ENCODE measurements at regions not wholly inside any gene's neighbourhood (a gene's known extent, or its start where the extent isn't known, plus 50 kb on each side); places are given as distances from the start of the nearest gene placed in this dataset.
"Not testable (repeated sequence)": the region's sequence is repeated elsewhere in the genome, so short reads cannot be mapped to it uniquely, and the experiment has no call there.

DNA sequence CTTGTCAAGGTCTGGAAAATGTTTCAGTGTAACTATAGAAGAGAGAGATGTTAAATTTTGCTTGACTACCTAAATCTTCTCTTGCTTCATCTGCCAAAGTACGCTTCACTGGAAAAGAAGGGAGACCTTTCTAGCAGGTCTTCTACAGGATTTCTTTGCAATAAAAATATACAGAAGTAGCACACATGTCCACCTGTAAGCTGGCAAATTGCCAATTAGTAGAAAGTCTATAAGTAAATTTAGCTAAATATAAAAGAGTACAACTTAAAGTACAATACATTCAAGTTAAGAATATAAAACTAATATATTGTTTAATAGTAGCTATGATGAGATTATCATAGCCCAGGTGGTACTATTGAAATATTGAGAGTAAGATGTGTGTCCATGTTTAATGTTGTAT, 128.5 kb upstream of the EDNRB start:
- Histone ChIP-seq H3K27me3 (replicated peaks; ENCODE audit: control insufficient read depth, insufficient read depth, low read length) (no peaks in the 10 kb centered on the region), H3K4me1 (no peaks in the 10 kb centered on the region), H3K4me3 (ENCODE audit: low read depth, low read length) (no peak overlapping the region), H3K36me3 (ENCODE audit: control insufficient read depth, insufficient read depth, low read length) (no peaks in the 10 kb centered on the region), H3K9me3 (no peaks in the 10 kb centered on the region)
- H3K27ac Mint-ChIP-seq (ENCODE audit: unreplicated experiment): no peak overlapping the region
- H3K4me3 Mint-ChIP-seq (ENCODE audit: unreplicated experiment): no peak overlapping the region
- intact Hi-C loops (cut with micrococcal nuclease; ENCODE audit: unreplicated experiment): no loop called here
- no peak for DNase-seq
- H3K36me3 Mint-ChIP-seq (ENCODE audit: insufficient read depth, unreplicated experiment): no peaks in the 10 kb centered on the region
- BruUV-seq (replicated peaks): no TSS peak
- no peaks in the 10 kb centered on the region for H3K4me1 Mint-ChIP-seq (ENCODE audit: low read depth, unreplicated experiment)
- TF ChIP-seq, protein P1, sequence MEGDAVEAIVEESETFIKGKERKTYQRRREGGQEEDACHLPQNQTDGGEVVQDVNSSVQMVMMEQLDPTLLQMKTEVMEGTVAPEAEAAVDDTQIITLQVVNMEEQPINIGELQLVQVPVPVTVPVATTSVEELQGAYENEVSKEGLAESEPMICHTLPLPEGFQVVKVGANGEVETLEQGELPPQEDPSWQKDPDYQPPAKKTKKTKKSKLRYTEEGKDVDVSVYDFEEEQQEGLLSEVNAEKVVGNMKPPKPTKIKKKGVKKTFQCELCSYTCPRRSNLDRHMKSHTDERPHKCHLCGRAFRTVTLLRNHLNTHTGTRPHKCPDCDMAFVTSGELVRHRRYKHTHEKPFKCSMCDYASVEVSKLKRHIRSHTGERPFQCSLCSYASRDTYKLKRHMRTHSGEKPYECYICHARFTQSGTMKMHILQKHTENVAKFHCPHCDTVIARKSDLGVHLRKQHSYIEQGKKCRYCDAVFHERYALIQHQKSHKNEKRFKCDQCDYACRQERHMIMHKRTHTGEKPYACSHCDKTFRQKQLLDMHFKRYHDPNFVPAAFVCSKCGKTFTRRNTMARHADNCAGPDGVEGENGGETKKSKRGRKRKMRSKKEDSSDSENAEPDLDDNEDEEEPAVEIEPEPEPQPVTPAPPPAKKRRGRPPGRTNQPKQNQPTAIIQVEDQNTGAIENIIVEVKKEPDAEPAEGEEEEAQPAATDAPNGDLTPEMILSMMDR (IDR thresholded peaks at IDR 0.05; ENCODE audit: insufficient read depth in 1 of 2, low read depth in 1 of 2, low read length in 1 of 2, severe bottlenecking in 1 of 2, unreplicated experiment in 1 of 2): no peak
- H3K27me3 Mint-ChIP-seq (ENCODE audit: insufficient read depth, unreplicated experiment): peaks cover 3% of the 10 kb centered on the region
- no peaks in the 10 kb centered on the region for H3K9me3 Mint-ChIP-seq (ENCODE audit: unreplicated experiment)
- ChIA-PET POLR2A (no interaction called here), CTCF (no interaction called here)

- Mint-ChIP-seq H3K4me3 (ENCODE audit: unreplicated experiment) (no peak overlapping the region), H3K27me3 (ENCODE audit: insufficient read depth, unreplicated experiment) (peaks cover 3% of the 10 kb centered on the region), H3K9me3 (ENCODE audit: unreplicated experiment) (no peaks in the 10 kb centered on the region), H3K4me1 (ENCODE audit: low read depth, unreplicated experiment) (no peaks in the 10 kb centered on the region), H3K36me3 (ENCODE audit: insufficient read depth, unreplicated experiment) (no peaks in the 10 kb centered on the region), H3K27ac (ENCODE audit: unreplicated experiment) (no peak overlapping the region)
- H3K4me3 ChIP-seq (ENCODE audit: low read depth, low read length): no peak overlapping the region
- no peaks in the 10 kb centered on the region for H3K9me3 ChIP-seq
- DNase-seq: no peak
- no peaks in the 10 kb centered on the region for H3K36me3 ChIP-seq (ENCODE audit: control insufficient read depth, insufficient read depth, low read length)
- POLR2A ChIA-PET: no interaction called here
- BruUV-seq (replicated peaks): no TSS peak
- no peaks in the 10 kb centered on the region for H3K4me1 ChIP-seq
- CTCF ChIA-PET: no interaction called here
- no peaks in the 10 kb centered on the region for H3K27me3 ChIP-seq (replicated peaks; ENCODE audit: control insufficient read depth, insufficient read depth, low read length)
- TF ChIP-seq, protein P1 (IDR thresholded peaks at IDR 0.05; ENCODE audit: insufficient read depth in 1 of 2, low read depth in 1 of 2, low read length in 1 of 2, severe bottlenecking in 1 of 2, unreplicated experiment in 1 of 2): no peak
- intact Hi-C loops (cut with micrococcal nuclease; ENCODE audit: unreplicated experiment): no loop called here
Observed at GRCh38 chr13:78046331-78046730, 127.7 kb upstream of the EDNRB start.

DNA sequence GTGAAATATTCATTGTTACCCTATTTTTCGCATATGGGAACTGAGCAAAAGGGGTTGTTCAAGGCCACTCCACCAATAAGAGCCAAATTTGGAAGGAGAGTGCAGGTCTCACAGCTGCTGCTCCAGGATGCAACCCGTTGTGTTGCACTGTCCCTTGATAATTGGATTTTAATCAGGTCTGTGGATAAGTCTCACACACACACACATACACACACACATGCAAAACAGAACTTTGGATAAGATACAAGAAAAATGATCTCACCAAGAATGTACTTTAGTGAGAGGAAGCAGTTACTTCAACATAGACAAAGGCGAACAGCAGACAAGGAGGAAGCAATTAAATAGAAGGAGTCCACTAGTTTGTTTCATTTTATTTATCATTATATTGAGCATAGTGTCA, 127.3 kb upstream of the EDNRB start:
- Histone ChIP-seq H3K9me3 (no peaks in the 10 kb centered on the region), H3K4me1 (no peaks in the 10 kb centered on the region), H3K4me3 (ENCODE audit: low read depth, low read length) (no peak overlapping the region), H3K27me3 (replicated peaks; ENCODE audit: control insufficient read depth, insufficient read depth, low read length) (no peaks in the 10 kb centered on the region), H3K36me3 (ENCODE audit: control insufficient read depth, insufficient read depth, low read length) (no peaks in the 10 kb centered on the region)
- POLR2A ChIA-PET: no interaction called here
- H3K27me3 Mint-ChIP-seq (ENCODE audit: insufficient read depth, unreplicated experiment): peaks cover 3% of the 10 kb centered on the region
- BruUV-seq (replicated peaks): no TSS peak
- CTCF ChIA-PET: no interaction called here
- H3K4me3 Mint-ChIP-seq (ENCODE audit: unreplicated experiment): no peak overlapping the region
- TF ChIP-seq, protein P1 (IDR thresholded peaks at IDR 0.05; ENCODE audit: insufficient read depth in 1 of 2, low read depth in 1 of 2, low read length in 1 of 2, severe bottlenecking in 1 of 2, unreplicated experiment in 1 of 2): no peak
- H3K9me3 Mint-ChIP-seq (ENCODE audit: unreplicated experiment): no peaks in the 10 kb centered on the region
- no peaks in the 10 kb centered on the region for H3K36me3 Mint-ChIP-seq (ENCODE audit: insufficient read depth, unreplicated experiment)
- intact Hi-C loops (cut with micrococcal nuclease; ENCODE audit: unreplicated experiment): no loop called here
- no peak for DNase-seq
- no peaks in the 10 kb centered on the region for H3K4me1 Mint-ChIP-seq (ENCODE audit: low read depth, unreplicated experiment)
- H3K27ac Mint-ChIP-seq (ENCODE audit: unreplicated experiment): no peak overlapping the region

DNA sequence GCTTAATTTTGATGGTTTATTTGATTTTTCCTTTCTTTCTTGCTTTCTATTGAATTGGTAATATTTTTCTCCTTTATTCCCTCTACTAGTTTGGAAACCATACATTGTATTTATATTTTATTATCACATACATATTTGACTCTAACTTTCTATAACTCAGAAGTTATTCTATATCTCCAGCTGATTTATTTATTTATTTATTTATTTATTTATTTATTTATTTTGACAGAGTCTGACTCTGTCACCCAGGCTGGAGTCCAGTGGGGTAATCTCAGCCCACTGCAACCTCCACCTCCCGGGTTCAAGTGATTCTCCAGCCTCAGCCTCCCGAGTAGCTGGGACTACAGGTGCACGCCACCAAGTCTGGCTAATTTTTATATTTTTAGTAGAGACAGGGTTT, 122.7 kb upstream of the EDNRB start:
- intact Hi-C loops (cut with micrococcal nuclease; ENCODE audit: unreplicated experiment); H3K36me3 ChIP-seq (ENCODE audit: control insufficient read depth, insufficient read depth, low read length); H3K4me1 ChIP-seq; H3K4me3 Mint-ChIP-seq (ENCODE audit: unreplicated experiment); BruUV-seq (replicated peaks); H3K27me3 Mint-ChIP-seq (ENCODE audit: insufficient read depth, unreplicated experiment); CTCF ChIA-PET; DNase-seq; H3K4me3 ChIP-seq (ENCODE audit: low read depth, low read length); H3K4me1 Mint-ChIP-seq (ENCODE audit: low read depth, unreplicated experiment); H3K9me3 ChIP-seq; H3K9me3 Mint-ChIP-seq (ENCODE audit: unreplicated experiment); H3K36me3 Mint-ChIP-seq (ENCODE audit: insufficient read depth, unreplicated experiment); H3K27ac Mint-ChIP-seq (ENCODE audit: unreplicated experiment); POLR2A ChIA-PET; H3K27me3 ChIP-seq (replicated peaks; ENCODE audit: control insufficient read depth, insufficient read depth, low read length): not testable (repeated sequence)
